Chondrocyte (in vitro differentiated cells): ENCODE measurements at regions not wholly inside any gene's neighbourhood (a gene's known extent, or its start where the extent isn't known, plus 50 kb on each side); places are given as distances from the start of the nearest gene placed in this dataset.

Source experiments
- DNase-seq: peaks from one replicate; pipeline ENCODE4 v3.0.0; 2021; ENCODE audit warnings: mixed read lengths, low spot score
- H3K27ac Mint-ChIP-seq: one replicate; pipeline ENCODE4 v1.8.0; 2021; ENCODE audit warnings: mild to moderate bottlenecking, moderate library complexity, mixed read lengths; ENCODE audit not compliant: unreplicated experiment
- H3K27me3 Mint-ChIP-seq: 2 replicates; pipeline ENCODE4 v1.8.0; 2021; ENCODE audit warnings: low read depth, mixed read lengths
- H3K36me3 Mint-ChIP-seq: 2 replicates; pipeline ENCODE4 v1.8.0; 2021; ENCODE audit warnings: low read depth, mixed read lengths
- H3K4me1 Mint-ChIP-seq: 2 replicates; pipeline ENCODE4 v1.8.0; 2021; ENCODE audit warnings: low read depth, mild to moderate bottlenecking, mixed read lengths
- H3K4me3 Mint-ChIP-seq: one replicate; pipeline ENCODE4 v1.8.0; 2021; ENCODE audit warnings: mild to moderate bottlenecking, moderate library complexity, mixed read lengths; ENCODE audit not compliant: unreplicated experiment
- H3K9me3 Mint-ChIP-seq: 2 replicates; pipeline ENCODE4 v1.8.0; 2021; ENCODE audit warnings: low read depth, mixed read lengths
- TF ChIP-seq, protein P1 (sequence below): fragments of 200-600 bp; sonication (generic); IDR thresholded peaks from 2 replicates; pipeline ENCODE4 v1.5.0; 2021; ENCODE audit warnings: antibody characterized with exemption, mild to moderate bottlenecking, moderate library complexity

DNA sequence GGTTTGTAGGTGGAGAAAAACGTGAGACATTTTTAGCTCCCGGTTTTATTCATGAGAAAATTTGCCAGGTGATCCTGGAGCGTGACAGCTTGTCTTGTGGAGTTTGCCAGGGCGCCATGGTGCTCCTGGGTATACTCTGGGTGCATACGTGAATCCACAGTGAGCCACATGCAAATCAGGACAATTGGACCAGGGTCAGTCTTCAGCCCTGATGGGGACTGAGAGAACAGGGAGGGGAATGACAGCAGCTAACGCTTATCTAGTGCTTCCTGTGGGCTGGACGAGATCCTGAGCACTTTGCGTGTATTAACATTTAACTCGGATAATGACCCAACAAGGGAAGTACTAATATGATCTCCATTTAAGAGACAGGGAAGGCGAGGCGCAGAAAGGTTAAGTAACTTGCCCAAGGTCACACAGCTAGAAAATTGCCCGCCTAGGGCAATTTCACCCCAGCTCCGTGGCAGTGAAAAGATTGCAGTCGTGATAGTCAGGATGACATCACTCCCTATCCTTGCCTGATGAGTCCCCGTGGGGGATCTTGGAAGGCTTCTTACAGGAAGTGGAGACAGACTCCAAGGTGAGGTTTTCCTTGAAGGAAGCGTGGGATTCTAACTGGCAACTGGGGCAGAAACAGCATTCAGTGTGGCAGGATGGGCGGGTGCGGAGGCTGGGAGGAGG is 118.4 kb upstream of the NCOR2 start:
- H3K9me3 Mint-ChIP-seq = no peaks in the 10 kb centered on the region
- TF ChIP-seq, protein P1, sequence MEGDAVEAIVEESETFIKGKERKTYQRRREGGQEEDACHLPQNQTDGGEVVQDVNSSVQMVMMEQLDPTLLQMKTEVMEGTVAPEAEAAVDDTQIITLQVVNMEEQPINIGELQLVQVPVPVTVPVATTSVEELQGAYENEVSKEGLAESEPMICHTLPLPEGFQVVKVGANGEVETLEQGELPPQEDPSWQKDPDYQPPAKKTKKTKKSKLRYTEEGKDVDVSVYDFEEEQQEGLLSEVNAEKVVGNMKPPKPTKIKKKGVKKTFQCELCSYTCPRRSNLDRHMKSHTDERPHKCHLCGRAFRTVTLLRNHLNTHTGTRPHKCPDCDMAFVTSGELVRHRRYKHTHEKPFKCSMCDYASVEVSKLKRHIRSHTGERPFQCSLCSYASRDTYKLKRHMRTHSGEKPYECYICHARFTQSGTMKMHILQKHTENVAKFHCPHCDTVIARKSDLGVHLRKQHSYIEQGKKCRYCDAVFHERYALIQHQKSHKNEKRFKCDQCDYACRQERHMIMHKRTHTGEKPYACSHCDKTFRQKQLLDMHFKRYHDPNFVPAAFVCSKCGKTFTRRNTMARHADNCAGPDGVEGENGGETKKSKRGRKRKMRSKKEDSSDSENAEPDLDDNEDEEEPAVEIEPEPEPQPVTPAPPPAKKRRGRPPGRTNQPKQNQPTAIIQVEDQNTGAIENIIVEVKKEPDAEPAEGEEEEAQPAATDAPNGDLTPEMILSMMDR = no peak
- peak overlapping the region; percentile 64 for H3K4me3 Mint-ChIP-seq
- H3K36me3 Mint-ChIP-seq = no peaks in the 10 kb centered on the region
- no peak for DNase-seq
- H3K27ac Mint-ChIP-seq = peak overlapping the region; percentile 95
- no peaks in the 10 kb centered on the region for H3K27me3 Mint-ChIP-seq
- H3K4me1 Mint-ChIP-seq = peaks cover 75% of the 10 kb centered on the region

DNA sequence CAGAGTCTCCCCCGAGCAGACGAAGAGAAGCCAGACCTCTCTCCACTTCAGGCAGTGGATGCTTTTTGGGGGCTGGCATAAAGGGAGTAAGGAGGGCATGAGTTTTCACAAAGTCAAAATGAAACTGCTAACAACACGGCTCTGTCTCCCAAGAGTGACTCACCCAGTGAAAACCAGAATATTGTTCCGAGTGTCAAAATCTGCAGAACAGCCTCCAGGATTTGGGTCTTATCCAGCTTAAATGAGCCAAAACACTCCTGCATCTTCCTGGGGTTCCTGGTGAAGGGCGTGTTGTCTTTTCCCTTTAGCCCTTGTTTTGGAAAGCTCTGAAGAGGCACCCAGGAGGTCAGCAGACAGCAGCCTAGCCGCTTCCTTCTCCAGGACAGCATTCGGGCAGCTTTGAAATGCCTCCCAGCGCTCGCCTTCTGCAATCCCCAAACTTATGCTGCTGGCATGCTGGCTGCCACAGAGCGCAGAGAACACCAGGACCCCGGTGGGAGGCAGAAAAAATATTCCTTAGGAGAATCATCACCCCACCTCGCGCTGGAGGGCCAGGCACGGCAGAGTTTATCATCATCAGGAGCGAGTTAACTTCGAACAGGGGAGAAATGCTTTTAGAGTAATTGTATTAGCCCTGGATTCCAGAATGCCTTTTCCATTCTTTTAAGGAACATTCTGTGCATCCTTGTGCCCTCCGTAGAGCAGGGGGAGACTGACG is 117.7 kb upstream of the NCOR2 start:
- no peaks in the 10 kb centered on the region for H3K27me3 Mint-ChIP-seq
- H3K9me3 Mint-ChIP-seq = no peaks in the 10 kb centered on the region
- peak overlapping the region; percentile 95 for H3K27ac Mint-ChIP-seq
- no peaks in the 10 kb centered on the region for H3K36me3 Mint-ChIP-seq
- H3K4me3 Mint-ChIP-seq = peak overlapping the region; percentile 64
- peaks cover 75% of the 10 kb centered on the region for H3K4me1 Mint-ChIP-seq
- TF ChIP-seq, protein P1 = no peak
- DNase-seq = no peak

DNA sequence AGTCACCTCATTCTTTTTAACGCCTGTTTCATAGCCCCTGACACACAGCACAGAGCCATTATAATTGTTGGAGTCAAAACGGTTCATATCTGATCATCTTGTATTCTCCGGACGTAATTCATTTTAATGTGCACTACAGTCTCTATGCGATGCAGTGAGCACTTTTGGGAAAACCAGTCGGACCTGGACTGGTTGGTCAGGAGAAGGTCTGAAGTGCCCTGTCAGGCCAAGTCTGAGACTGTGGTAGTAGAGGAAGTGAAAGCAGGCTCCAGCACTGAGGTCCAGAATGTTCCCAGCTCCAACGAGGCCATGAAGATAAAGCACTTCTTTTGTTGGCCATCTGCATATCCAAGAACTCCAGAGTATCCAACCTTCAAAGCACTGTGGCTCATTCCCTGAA is 117.1 kb upstream of the NCOR2 start:
- no peaks in the 10 kb centered on the region for H3K36me3 Mint-ChIP-seq
- DNase-seq = no peak
- H3K27ac Mint-ChIP-seq = peak overlapping the region; percentile 95
- peaks cover 82% of the 10 kb centered on the region for H3K4me1 Mint-ChIP-seq
- peak overlapping the region; percentile 64 for H3K4me3 Mint-ChIP-seq
- TF ChIP-seq, protein P1 = no peak
- no peaks in the 10 kb centered on the region for H3K27me3 Mint-ChIP-seq
- no peaks in the 10 kb centered on the region for H3K9me3 Mint-ChIP-seq

DNA sequence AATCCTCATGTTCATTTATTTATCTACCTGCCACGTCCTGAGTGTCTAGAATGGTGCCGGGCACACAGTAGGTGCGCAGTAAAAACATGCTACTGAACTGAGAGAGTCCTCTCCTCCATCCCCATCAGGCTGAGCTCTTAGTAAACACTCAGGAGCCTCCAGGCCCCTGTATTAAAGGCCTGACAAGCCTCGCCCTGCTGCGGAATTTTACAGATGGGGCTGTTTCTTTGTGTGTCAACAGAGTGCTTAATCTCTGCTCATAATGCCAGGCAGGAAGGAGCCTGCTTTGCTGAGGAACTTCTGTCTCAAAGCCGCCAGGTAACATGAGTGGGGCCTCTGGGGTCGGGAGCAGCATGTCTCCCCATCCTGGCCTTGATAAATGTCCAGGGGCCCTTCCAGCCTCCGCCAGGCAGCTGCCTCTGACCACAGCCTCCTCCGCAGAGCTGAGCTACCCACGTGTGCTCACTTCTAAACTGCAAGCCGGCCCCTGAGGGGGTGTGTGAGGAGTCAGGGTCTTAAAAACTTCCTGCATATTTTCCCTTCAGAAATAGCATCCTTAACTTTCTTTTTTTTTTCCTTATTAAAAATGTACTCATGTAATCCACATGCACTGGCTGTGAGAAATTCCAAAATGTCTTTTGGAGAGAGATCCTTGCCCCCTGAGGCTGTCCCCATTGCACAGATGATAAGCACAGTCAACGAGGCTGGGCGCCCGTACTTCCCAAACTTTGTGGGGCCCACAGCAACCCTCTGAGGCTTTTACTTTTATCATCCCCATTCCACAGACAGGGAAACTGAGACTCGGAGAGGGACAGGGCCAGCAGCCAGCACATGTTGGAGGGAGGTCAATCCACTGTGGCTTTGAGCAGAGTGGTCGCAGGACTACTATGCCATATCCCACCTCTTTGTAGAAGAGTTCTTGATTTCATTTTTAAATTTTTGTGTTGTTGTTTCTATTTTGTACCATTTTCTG is 116.0 kb upstream of the NCOR2 start:
- no peak overlapping the region for H3K4me3 Mint-ChIP-seq

More for the DNA sequence above, 116.0 kb upstream of the NCOR2 start:
- H3K9me3 Mint-ChIP-seq = no peaks in the 10 kb centered on the region
- H3K27ac Mint-ChIP-seq = no peak overlapping the region
- TF ChIP-seq, protein P1 = no peak
- no peak for DNase-seq
- peaks cover 87% of the 10 kb centered on the region for H3K4me1 Mint-ChIP-seq
- H3K27me3 Mint-ChIP-seq = no peaks in the 10 kb centered on the region
- H3K36me3 Mint-ChIP-seq = no peaks in the 10 kb centered on the region
